C4-2B (cell line): ENCODE measurements at regions not wholly inside any gene's neighbourhood (a gene's known extent, or its start where the extent isn't known, plus 50 kb on each side); places are given as distances from the start of the nearest gene placed in this dataset.

Experiments used
- ZFX ChIP-seq: fragments of 450-650 bp; IDR thresholded peaks from 2 replicates; pipeline ENCODE4 v1.6.1; 2017
- TF ChIP-seq, protein P1 (sequence below): fragments of 450-650 bp; conservative IDR thresholded peaks from 2 replicates; pipeline ENCODE4 v1.5.1; 2017; ENCODE audit warnings: mild to moderate bottlenecking

DNA sequence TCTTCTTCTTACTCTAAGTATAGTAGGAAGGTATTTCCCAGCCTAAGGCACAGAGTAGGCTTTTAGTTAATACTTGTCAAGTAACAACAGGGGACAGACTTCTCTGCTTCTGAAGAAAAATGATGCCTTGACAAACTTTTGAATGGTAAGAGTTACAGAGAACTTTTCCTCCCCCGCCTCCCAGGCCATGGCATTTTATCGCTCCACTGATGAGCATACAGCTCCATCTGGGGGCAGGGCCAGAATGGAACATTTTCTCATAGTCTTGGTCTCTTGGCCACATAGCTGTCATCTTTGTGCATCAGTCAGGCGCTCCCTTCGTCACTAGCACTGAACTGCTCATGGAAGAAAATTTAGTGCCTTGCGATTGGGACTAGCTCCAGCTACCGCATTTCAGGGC lies 1066.8 kb upstream of the CITED2 start:
- TF ChIP-seq, protein P1, sequence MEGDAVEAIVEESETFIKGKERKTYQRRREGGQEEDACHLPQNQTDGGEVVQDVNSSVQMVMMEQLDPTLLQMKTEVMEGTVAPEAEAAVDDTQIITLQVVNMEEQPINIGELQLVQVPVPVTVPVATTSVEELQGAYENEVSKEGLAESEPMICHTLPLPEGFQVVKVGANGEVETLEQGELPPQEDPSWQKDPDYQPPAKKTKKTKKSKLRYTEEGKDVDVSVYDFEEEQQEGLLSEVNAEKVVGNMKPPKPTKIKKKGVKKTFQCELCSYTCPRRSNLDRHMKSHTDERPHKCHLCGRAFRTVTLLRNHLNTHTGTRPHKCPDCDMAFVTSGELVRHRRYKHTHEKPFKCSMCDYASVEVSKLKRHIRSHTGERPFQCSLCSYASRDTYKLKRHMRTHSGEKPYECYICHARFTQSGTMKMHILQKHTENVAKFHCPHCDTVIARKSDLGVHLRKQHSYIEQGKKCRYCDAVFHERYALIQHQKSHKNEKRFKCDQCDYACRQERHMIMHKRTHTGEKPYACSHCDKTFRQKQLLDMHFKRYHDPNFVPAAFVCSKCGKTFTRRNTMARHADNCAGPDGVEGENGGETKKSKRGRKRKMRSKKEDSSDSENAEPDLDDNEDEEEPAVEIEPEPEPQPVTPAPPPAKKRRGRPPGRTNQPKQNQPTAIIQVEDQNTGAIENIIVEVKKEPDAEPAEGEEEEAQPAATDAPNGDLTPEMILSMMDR, result peak; percentile 64
- TF ChIP-seq ZFX, result no peak
